ENCODE measurements at regions not wholly inside any gene's neighbourhood (a gene's known extent, or its start where the extent isn't known, plus 50 kb on each side); places are given as distances from the start of the nearest gene placed in this dataset.
A peak's percentile ranks its signal among the peaks of the same experiment; 100 is the strongest.

DNA sequence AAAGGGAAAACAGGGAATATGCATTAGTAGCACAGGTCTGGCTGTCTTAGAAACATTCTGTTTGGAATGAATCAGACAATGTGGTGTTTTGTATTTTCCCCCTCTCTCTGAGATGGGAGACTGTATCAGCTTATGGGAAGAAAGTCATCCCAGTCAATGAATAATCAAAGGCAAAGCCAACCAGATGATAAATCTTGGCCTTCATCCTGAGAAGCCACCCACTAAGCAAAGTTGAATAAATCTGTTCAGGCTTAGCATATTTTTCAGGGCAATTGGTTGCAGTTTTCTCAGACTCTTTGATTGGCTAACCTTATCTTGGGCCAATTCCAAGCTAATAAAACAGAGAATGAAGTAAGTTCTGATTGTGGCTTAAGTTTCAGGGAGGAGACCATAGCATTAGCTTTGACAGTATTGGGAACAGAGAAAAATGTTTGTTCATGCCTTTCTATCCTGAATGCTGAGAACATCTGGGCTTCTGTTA lies 63.6 kb upstream of the ARL8B start:
- ChIA-PET POLR2A (interaction anchor here (1.2 to 1.6 kb wide), 2 partner anchors 75 to 79 kb away, joined by 4 to 6 read pairs; partner anchors contain the start of gene BHLHE40), CTCF (interaction anchor here (1.2 to 11.7 kb wide), 10 partner anchors 9 to 401 kb away, joined by 3 to 416 read pairs (median 6); partner anchors contain the start of gene BHLHE40)
- peak; percentile 42 for DNase-seq (ENCODE audit: low read depth, low spot score)
- H3K4me3 ChIP-seq (ENCODE audit: low read depth, low read length): no peak overlapping the region
- TF ChIP-seq, protein P1, sequence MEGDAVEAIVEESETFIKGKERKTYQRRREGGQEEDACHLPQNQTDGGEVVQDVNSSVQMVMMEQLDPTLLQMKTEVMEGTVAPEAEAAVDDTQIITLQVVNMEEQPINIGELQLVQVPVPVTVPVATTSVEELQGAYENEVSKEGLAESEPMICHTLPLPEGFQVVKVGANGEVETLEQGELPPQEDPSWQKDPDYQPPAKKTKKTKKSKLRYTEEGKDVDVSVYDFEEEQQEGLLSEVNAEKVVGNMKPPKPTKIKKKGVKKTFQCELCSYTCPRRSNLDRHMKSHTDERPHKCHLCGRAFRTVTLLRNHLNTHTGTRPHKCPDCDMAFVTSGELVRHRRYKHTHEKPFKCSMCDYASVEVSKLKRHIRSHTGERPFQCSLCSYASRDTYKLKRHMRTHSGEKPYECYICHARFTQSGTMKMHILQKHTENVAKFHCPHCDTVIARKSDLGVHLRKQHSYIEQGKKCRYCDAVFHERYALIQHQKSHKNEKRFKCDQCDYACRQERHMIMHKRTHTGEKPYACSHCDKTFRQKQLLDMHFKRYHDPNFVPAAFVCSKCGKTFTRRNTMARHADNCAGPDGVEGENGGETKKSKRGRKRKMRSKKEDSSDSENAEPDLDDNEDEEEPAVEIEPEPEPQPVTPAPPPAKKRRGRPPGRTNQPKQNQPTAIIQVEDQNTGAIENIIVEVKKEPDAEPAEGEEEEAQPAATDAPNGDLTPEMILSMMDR (IDR thresholded peaks at IDR 0.05; ENCODE audit: insufficient read depth, low read length, missing control alignments): no peak

DNA sequence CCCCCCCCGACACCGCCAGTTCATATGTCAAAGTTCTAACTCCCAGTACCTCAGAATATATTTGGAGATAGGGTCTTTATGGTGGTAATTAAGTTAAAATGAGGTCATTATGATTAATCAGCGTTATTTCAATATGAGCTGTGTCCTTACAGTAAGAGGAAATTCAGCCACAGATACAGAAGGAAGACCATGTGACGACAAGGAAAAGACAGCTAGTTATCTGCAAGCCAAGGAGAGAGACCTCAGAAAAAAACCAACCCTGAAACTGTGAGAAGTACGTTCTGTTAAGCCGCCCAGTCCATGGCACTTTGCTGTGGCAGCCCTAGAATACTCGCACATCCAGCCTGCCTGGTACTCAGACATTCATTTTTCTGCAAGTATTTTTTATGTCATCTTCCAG lies 62.3 kb upstream of the ARL8B start:
- POLR2A ChIA-PET: interaction anchor here (0.6 kb wide), 1 partner anchor 354 kb away, joined by 3 read pairs; no protein-coding TSS in a partner anchor
- DNase-seq (ENCODE audit: low read depth, low spot score): no peak
- CTCF ChIA-PET: interaction anchor here (0.6 to 11.7 kb wide), 4 partner anchors 8 to 402 kb away, joined by 3 to 416 read pairs (median 42); no protein-coding TSS in a partner anchor
- TF ChIP-seq, protein P1 (IDR thresholded peaks at IDR 0.05; ENCODE audit: insufficient read depth, low read length, missing control alignments): no peak
- no peak overlapping the region for H3K4me3 ChIP-seq (ENCODE audit: low read depth, low read length)

DNA sequence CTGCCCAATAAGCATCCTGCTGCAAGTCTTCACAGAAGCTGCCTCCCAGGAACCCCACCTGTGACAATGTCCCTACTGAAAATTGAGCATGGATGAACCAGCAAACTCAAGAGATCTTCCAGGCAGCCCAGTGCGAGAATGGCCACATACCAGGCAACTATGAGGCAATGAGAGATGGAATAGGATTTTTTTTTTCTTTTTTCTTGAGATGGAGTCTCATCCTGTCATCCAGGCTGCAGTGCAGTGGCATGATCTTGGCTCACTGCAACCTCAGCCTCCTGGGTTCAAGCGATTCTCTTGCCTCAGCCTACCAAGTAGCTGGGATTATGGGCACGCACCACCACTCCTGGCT lies 60.9 kb upstream of the ARL8B start:
- DNase-seq (ENCODE audit: low read depth, low spot score): no peak
- POLR2A ChIA-PET: no interaction called here
- TF ChIP-seq, protein P1 (IDR thresholded peaks at IDR 0.05; ENCODE audit: insufficient read depth, low read length, missing control alignments): no peak
- CTCF ChIA-PET: interaction anchor here (0.8 to 11.7 kb wide), 4 partner anchors 42 to 355 kb away, joined by 3 to 416 read pairs (median 4); no protein-coding TSS in a partner anchor
- no peak overlapping the region for H3K4me3 ChIP-seq (ENCODE audit: low read depth, low read length)

DNA sequence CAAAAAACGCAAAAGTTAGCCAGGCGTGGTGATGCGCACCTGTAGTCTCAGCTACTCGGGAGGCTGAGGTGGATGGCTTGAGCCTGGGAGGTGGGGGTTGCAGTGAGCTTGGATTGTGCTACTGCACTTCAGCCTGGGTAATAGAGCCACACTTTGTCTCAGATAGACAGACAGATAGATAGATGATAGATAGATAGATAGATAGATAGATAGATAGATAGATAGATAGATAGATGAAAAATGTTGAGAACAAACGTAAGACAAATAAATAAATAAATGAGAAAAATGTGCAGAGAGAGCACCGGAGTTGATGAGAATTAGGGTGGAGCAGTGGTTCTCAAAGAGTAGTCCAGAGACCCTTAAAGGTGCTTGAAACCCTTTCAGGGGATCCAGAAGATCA lies 58.4 kb upstream of the ARL8B start:
- H3K4me3 ChIP-seq (ENCODE audit: low read depth, low read length): no peak overlapping the region
- TF ChIP-seq, protein P1 (IDR thresholded peaks at IDR 0.05; ENCODE audit: insufficient read depth, low read length, missing control alignments): no peak
- ChIA-PET POLR2A (no interaction called here), CTCF (interaction anchor here (0.8 to 2.2 kb wide), 4 partner anchors 8 to 352 kb away, joined by 3 to 17 read pairs (median 4); no protein-coding TSS in a partner anchor)
- DNase-seq (ENCODE audit: low read depth, low spot score): no peak

DNA sequence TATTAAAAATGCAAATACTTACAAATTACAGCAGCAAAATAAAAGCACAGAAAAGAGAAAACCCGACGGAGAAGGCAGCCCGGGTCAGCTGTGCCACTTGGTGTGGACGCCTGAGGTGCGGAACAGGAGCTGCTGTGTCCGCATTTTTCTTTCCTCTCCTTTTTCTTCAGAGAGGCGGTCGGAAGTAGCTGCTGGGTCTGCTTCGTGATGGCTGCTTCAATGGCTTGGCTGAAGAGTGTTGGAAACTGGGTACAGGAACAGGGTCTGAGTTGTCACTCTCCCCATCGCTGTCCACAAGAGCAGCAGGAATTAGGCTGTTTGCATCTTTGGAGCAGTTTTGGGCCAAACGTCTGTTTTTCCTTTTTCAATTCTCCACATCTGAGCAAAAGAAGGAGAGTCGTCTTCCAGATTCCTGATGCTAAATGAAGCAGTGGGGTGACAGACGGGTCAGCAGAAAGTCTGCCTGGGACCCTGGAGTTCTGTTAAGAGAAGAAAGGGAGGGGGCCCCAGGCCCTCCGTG lies 53.5 kb upstream of the ARL8B start:
- ChIA-PET POLR2A (no interaction called here), CTCF (interaction anchor here (1.0 to 2.5 kb wide), 4 partner anchors 9 to 357 kb away, joined by 3 to 7 read pairs (median 4); no protein-coding TSS in a partner anchor)
- H3K4me3 ChIP-seq (ENCODE audit: low read depth, low read length): no peak overlapping the region
- no peak for DNase-seq (ENCODE audit: low read depth, low spot score)
- TF ChIP-seq, protein P1 (IDR thresholded peaks at IDR 0.05; ENCODE audit: insufficient read depth, low read length, missing control alignments): no peak

DNA sequence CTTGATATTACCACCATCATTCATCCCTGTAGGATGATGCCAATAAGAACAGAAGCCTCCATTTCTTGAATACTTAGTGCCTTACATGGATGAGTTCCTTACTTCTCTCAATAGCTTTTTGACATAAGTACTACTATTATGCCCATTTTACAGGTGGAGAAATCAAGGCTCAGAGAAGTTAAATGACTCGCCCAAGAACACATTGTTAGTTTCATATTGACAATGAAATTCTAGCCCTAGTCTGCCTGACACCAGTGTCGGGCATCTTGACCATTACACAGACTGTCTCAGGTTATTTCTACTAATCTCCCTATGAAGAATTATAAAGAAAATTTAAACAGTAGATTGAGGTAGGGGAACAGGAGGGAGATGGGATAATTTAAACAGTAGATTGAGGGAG lies 52.5 kb upstream of the ARL8B start:
- no peak for DNase-seq (ENCODE audit: low read depth, low spot score)
- TF ChIP-seq, protein P1 (IDR thresholded peaks at IDR 0.05; ENCODE audit: insufficient read depth, low read length, missing control alignments): no peak
- no peak overlapping the region for H3K4me3 ChIP-seq (ENCODE audit: low read depth, low read length)
- CTCF ChIA-PET: interaction anchor here (1.0 to 2.5 kb wide), 2 partner anchors 358 to 414 kb away, joined by 3 to 7 read pairs; no protein-coding TSS in a partner anchor
- POLR2A ChIA-PET: no interaction called here
